K562 (cell line): ENCODE measurements at regions not wholly inside any gene's neighbourhood (a gene's known extent, or its start where the extent isn't known, plus 50 kb on each side); places are given as distances from the start of the nearest gene placed in this dataset.
A peak's percentile ranks its signal among the peaks of the same experiment; 100 is the strongest.

ENCODE experiments used
- BRF1 ChIP-seq: IDR thresholded peaks from 3 replicates; pipeline ENCODE4 v1.6.1; 2011; ENCODE audit warnings: borderline replicate concordance, mild to moderate bottlenecking; ENCODE audit not compliant: insufficient read length; ENCODE audit errors: extremely low read depth
- CC2D1A ChIP-seq: fragments of 450-650 bp; IDR thresholded peaks from 2 replicates; pipeline ENCODE4 v1.6.1; 2017; ENCODE audit warnings: mild to moderate bottlenecking
- CREB1 ChIP-seq, 2 experiments: sonication (generic) in 1 of 2; formaldehyde crosslinking in 1 of 2; IDR thresholded peaks; 2 replicates each; pipeline versions ENCODE4 v1.6.1 to v1.8.0; 2012 to 2022; ENCODE audit warnings: inconsistent platforms in 1 of 2, mild to moderate bottlenecking in 1 of 2, missing genetic modification reagents in 1 of 2, moderate library complexity in 1 of 2
- ETV1 ChIP-seq: fragments of 450-650 bp; conservative IDR thresholded peaks from 2 replicates; pipeline ENCODE4 v1.6.1; 2016; ENCODE audit warnings: missing genetic modification characterization, control low read depth, low read depth, missing compliant biosample characterization
- NFRKB ChIP-seq: fragments of 450-650 bp; IDR thresholded peaks from 2 replicates; pipeline ENCODE4 v1.6.1; 2016; ENCODE audit warnings: low read depth
- PHB2 ChIP-seq: fragments of 450-650 bp; IDR thresholded peaks from 2 replicates; pipeline ENCODE4 v1.6.1; 2017; ENCODE audit warnings: low read depth
- SMARCC2 ChIP-seq: fragments of 450-650 bp; IDR thresholded peaks from 2 replicates; pipeline ENCODE4 v1.6.1; 2017; ENCODE audit warnings: antibody characterized with exemption, moderate library complexity, mild to moderate bottlenecking, low read depth
- SRSF1 ChIP-seq: fragments of 200-400 bp; formaldehyde crosslinking; IDR thresholded peaks from 2 replicates; pipeline ENCODE4 v1.6.1; 2017; ENCODE audit warnings: mild to moderate bottlenecking, low read depth, low read length, moderate library complexity
- TRIM28 ChIP-seq: fragments of 450-650 bp; IDR thresholded peaks from 2 replicates; pipeline ENCODE4 v1.6.1; 2017
- U2AF2 ChIP-seq: fragments of 200-400 bp; formaldehyde crosslinking; optimal IDR thresholded peaks from 2 replicates; pipeline ENCODE3; 2017; ENCODE audit warnings: low read depth, mild to moderate bottlenecking, low read length
- ZNF436 ChIP-seq: fragments of 250-450, 450-650 bp; sonication (Bioruptor Pico); formaldehyde crosslinking; IDR thresholded peaks from 2 replicates; pipeline ENCODE4 v1.7.0; 2020; ENCODE audit warnings: mild to moderate bottlenecking
- ZNF583 ChIP-seq: fragments of 250-450 bp; sonication (Bioruptor Pico); IDR thresholded peaks from 2 replicates; pipeline ENCODE4 v1.4.0; 2020
- ZNF766 ChIP-seq: fragments of 200-800 bp; sonication (Bioruptor generic); conservative IDR thresholded peaks from 2 replicates; pipeline ENCODE4 v1.6.1; 2016; ENCODE audit warnings: missing genetic modification characterization, missing compliant biosample characterization
- ZNF780A ChIP-seq: fragments of 250-450 bp; sonication (Bioruptor Pico); IDR thresholded peaks from 2 replicates; pipeline ENCODE4 v1.5.0; 2021; ENCODE audit warnings: mild to moderate bottlenecking
- ZNF79 ChIP-seq: fragments of 250-450 bp; sonication (Bioruptor Pico); IDR thresholded peaks from 2 replicates; pipeline ENCODE4 v1.4.0; 2020; ENCODE audit warnings: low read depth, mild to moderate bottlenecking, moderate library complexity
- TF ChIP-seq, protein P1 (sequence below): fragments of 200-800 bp; sonication (Bioruptor generic); IDR thresholded peaks from 2 replicates; pipeline ENCODE4 v1.6.1; 2017; ENCODE audit warnings: missing genetic modification characterization, missing compliant biosample characterization
- TF ChIP-seq, protein P2 (sequence below), 2 experiments: fragments of 450-650 bp in 1 of 2; sonication (generic) in 1 of 2; formaldehyde crosslinking in 1 of 2; IDR thresholded peaks in 1 of 2; conservative IDR thresholded peaks in 1 of 2; 2 replicates each; pipeline versions ENCODE4 v1.6.1 to v1.8.1; 2016 to 2023; ENCODE audit warnings: mild to moderate bottlenecking in 2 of 2, moderate library complexity in 2 of 2, inconsistent platforms in 1 of 2, missing genetic modification reagents in 1 of 2
- TF ChIP-seq, protein P3 (sequence below), 2 experiments: fragments of 250-450 bp in 1 of 2; fragments of 450-650 bp in 1 of 2; sonication (Bioruptor Pico) in 1 of 2; IDR thresholded peaks; 2 replicates each; pipeline versions ENCODE4 v1.6.1 to v1.8.0; 2016 to 2021; ENCODE audit warnings: mild to moderate bottlenecking in 2 of 2, moderate library complexity in 2 of 2, missing compliant biosample characterization in 1 of 2, missing genetic modification characterization in 1 of 2
- TF ChIP-seq, protein P4 (sequence below): sonication (generic); formaldehyde crosslinking; IDR thresholded peaks from 2 replicates; pipeline ENCODE4 v1.9.0; 2022; ENCODE audit warnings: mild to moderate bottlenecking, missing genetic modification reagents
- TF ChIP-seq, protein P5 (sequence below), 2 experiments: IDR thresholded peaks in 1 of 2; conservative IDR thresholded peaks in 1 of 2; 2 replicates each; pipeline ENCODE4 v1.6.1; 2016; ENCODE audit warnings: low read depth in 2 of 2, mild to moderate bottlenecking in 1 of 2, missing compliant biosample characterization in 1 of 2, missing genetic modification characterization in 1 of 2, moderate library complexity in 1 of 2

DNA sequence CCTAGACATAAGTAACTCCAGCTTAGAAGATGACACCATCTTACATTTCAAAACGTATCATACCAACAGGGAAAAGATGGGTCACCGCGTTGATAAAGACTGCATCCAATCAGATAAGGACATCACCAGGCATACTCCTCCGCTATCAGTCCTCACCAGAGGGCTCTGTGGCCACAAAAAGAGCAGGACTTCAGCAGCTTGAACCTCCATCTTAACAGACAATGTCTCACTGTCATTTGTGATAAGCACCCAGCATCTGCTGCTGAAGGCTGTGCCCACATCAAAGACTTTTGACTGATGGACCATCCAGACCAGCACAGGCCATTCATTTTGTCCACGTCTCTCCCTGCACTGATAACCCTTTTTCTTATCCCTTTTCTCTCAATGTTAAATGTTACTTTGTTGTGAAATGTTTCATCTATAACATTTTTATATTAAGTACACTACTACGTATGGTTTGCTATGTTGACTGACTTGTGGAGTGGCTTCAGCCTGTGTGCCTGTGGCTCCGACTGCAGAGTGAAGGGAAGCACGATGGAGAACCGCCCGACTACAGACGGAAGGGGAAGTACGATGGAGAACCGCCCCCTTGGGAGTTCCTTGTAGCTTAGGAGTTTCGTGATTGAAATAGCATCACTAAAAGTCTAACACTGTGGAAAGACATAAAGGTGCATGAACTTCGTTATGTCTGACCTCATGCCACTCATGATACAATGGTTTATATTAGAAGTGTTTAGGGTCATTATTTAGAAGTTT lies 595.4 kb upstream of the AGA start (continued):
- TF ChIP-seq, protein P1, sequence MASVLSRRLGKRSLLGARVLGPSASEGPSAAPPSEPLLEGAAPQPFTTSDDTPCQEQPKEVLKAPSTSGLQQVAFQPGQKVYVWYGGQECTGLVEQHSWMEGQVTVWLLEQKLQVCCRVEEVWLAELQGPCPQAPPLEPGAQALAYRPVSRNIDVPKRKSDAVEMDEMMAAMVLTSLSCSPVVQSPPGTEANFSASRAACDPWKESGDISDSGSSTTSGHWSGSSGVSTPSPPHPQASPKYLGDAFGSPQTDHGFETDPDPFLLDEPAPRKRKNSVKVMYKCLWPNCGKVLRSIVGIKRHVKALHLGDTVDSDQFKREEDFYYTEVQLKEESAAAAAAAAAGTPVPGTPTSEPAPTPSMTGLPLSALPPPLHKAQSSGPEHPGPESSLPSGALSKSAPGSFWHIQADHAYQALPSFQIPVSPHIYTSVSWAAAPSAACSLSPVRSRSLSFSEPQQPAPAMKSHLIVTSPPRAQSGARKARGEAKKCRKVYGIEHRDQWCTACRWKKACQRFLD (CRISPR knock-in tag) = peak; percentile 72; the same call in 1 of the 2 replicates
- TF ChIP-seq CC2D1A (peak; percentile 75; the same call in 1 of the 2 replicates), ZNF436 (CRISPR knock-in tag) (no peak), CREB1 (IDR thresholded peaks at IDR 0.05) (peak; percentile 52; the same call in 1 of the 2 replicates), CREB1 (CRISPR knock-in tag; IDR thresholded peaks at IDR 0.05) (peak; percentile 21; the same call in 1 of the 2 replicates), ETV1 (peak; percentile 74), ZNF780A (no peak), BRF1 (no peak), PHB2 (peak; percentile 81), SRSF1 (no peak), SMARCC2 (peak; percentile 90), ZNF79 (CRISPR knock-in tag) (no peak), U2AF2 (no peak), TRIM28 (no peak), ZNF583 (CRISPR knock-in tag) (no peak), ZNF766 (CRISPR knock-in tag) (peak; percentile 69), NFRKB (no peak)
- TF ChIP-seq, protein P2, sequence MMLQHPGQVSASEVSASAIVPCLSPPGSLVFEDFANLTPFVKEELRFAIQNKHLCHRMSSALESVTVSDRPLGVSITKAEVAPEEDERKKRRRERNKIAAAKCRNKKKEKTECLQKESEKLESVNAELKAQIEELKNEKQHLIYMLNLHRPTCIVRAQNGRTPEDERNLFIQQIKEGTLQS (IDR thresholded peaks at IDR 0.05) = peak; percentile 44; the same call in 1 of the 2 replicates
- TF ChIP-seq, protein P2 (CRISPR knock-in tag; conservative IDR thresholded peaks at IDR 0.05) = no peak
- TF ChIP-seq, protein P3, sequence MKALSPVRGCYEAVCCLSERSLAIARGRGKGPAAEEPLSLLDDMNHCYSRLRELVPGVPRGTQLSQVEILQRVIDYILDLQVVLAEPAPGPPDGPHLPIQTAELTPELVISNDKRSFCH (CRISPR knock-in tag; IDR thresholded peaks at IDR 0.05) = no peak
- TF ChIP-seq, protein P3 (tag; IDR thresholded peaks at IDR 0.05) = no peak
- TF ChIP-seq, protein P4, sequence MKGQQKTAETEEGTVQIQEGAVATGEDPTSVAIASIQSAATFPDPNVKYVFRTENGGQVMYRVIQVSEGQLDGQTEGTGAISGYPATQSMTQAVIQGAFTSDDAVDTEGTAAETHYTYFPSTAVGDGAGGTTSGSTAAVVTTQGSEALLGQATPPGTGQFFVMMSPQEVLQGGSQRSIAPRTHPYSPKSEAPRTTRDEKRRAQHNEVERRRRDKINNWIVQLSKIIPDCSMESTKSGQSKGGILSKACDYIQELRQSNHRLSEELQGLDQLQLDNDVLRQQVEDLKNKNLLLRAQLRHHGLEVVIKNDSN (CRISPR knock-in tag) = no peak
- TF ChIP-seq, protein P5, sequence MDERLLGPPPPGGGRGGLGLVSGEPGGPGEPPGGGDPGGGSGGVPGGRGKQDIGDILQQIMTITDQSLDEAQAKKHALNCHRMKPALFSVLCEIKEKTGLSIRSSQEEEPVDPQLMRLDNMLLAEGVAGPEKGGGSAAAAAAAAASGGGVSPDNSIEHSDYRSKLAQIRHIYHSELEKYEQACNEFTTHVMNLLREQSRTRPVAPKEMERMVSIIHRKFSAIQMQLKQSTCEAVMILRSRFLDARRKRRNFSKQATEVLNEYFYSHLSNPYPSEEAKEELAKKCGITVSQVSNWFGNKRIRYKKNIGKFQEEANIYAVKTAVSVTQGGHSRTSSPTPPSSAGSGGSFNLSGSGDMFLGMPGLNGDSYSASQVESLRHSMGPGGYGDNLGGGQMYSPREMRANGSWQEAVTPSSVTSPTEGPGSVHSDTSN (CRISPR knock-in tag; IDR thresholded peaks at IDR 0.05; ENCODE audit: low read depth) = no peak
- TF ChIP-seq, protein P5 (tag; conservative IDR thresholded peaks at IDR 0.05; ENCODE audit: low read depth) = peak; percentile 49
